H9 (cell line): ENCODE measurements at regions not wholly inside any gene's neighbourhood (a gene's known extent, or its start where the extent isn't known, plus 50 kb on each side); places are given as distances from the start of the nearest gene placed in this dataset.

ENCODE experiments used
- DNase-seq: peaks from one replicate; pipeline ENCODE4 v3.0.0-alpha.2; 2017
- H2AFZ ChIP-seq: one replicate; pipeline ENCODE4 v1.6.1; 2013; ENCODE audit warnings: mild to moderate bottlenecking, low read length, control low read depth, moderate library complexity
- H2AK5ac ChIP-seq: 2 replicates; pipeline ENCODE4 v1.6.1; 2013; ENCODE audit warnings: low read length, control low read depth, mixed read lengths; ENCODE audit not compliant: insufficient read length
- H2BK120ac ChIP-seq: one replicate; pipeline ENCODE4 v1.6.1; 2013; ENCODE audit warnings: low read depth, mild to moderate bottlenecking, low read length, control low read depth, inconsistent platforms; ENCODE audit not compliant: poor library complexity, severe bottlenecking
- H2BK12ac ChIP-seq: 2 replicates; pipeline ENCODE4 v1.6.1; 2013; ENCODE audit warnings: low read length, control low read depth, mixed read lengths, low read depth; ENCODE audit not compliant: insufficient read length
- H2BK15ac ChIP-seq: 2 replicates; pipeline ENCODE4 v1.6.1; 2013; ENCODE audit warnings: low read depth, low read length, control low read depth
- H2BK20ac ChIP-seq: one replicate; pipeline ENCODE4 v1.6.1; 2013; ENCODE audit warnings: low read depth, mild to moderate bottlenecking, low read length, control low read depth, inconsistent platforms; ENCODE audit not compliant: poor library complexity, severe bottlenecking
- H2BK5ac ChIP-seq: 2 replicates; pipeline ENCODE4 v1.6.1; 2013; ENCODE audit warnings: low read length, control low read depth, mixed read lengths; ENCODE audit not compliant: insufficient read length
- H3K14ac ChIP-seq: 2 replicates; pipeline ENCODE4 v1.6.1; 2013; ENCODE audit warnings: low read length, control low read depth; ENCODE audit not compliant: insufficient read depth
- H3K18ac ChIP-seq: 2 replicates; pipeline ENCODE4 v1.6.1; 2013; ENCODE audit warnings: low read depth, mild to moderate bottlenecking, mixed read lengths, low read length, control low read depth; ENCODE audit not compliant: insufficient read length
- H3K23ac ChIP-seq: 2 replicates; pipeline ENCODE4 v1.6.1; 2013; ENCODE audit warnings: low read length, control low read depth, mixed read lengths, low read depth; ENCODE audit not compliant: insufficient read length
- H3K23me2 ChIP-seq: 2 replicates; pipeline ENCODE4 v1.6.1; 2013; ENCODE audit warnings: low read depth, mild to moderate bottlenecking, mixed read lengths, low read length, control low read depth; ENCODE audit not compliant: insufficient read length, poor library complexity, severe bottlenecking
- H3K27ac ChIP-seq: 2 replicates; pipeline ENCODE4 v1.5.1; 2013; ENCODE audit warnings: low read length, control low read depth, mixed read lengths, low read depth; ENCODE audit not compliant: insufficient read length
- H3K27me3 ChIP-seq: 2 replicates; pipeline ENCODE4 v1.6.1; 2013; ENCODE audit warnings: low read length, control low read depth, inconsistent platforms; ENCODE audit not compliant: insufficient read depth
- H3K4ac ChIP-seq: 2 replicates; pipeline ENCODE4 v1.6.1; 2013; ENCODE audit warnings: low read depth, mild to moderate bottlenecking, control low read depth, inconsistent platforms, low read length, moderate library complexity
- H3K4me1 ChIP-seq: 2 replicates; pipeline ENCODE4 v1.6.1; 2013; ENCODE audit warnings: low read length, control low read depth, inconsistent platforms; ENCODE audit not compliant: insufficient read depth
- H3K4me2 ChIP-seq: 2 replicates; pipeline ENCODE4 v1.6.1; 2013; ENCODE audit warnings: low read length, control low read depth, mixed read lengths; ENCODE audit not compliant: insufficient read length, insufficient read depth
- H3K56ac ChIP-seq: 2 replicates; pipeline ENCODE4 v1.6.1; 2013; ENCODE audit warnings: low read depth, mild to moderate bottlenecking, mixed read lengths, low read length, control low read depth; ENCODE audit not compliant: insufficient read length
- H3K79me1 ChIP-seq: 2 replicates; pipeline ENCODE4 v1.6.1; 2013; ENCODE audit warnings: low read depth, mild to moderate bottlenecking, moderate library complexity, low read length, control low read depth, inconsistent platforms; ENCODE audit not compliant: insufficient read depth, poor library complexity, severe bottlenecking
- H3K79me2 ChIP-seq: 2 replicates; pipeline ENCODE4 v1.6.1; 2013; ENCODE audit warnings: low read length, control low read depth, inconsistent platforms; ENCODE audit not compliant: insufficient read depth
- H3K9ac ChIP-seq: 2 replicates; pipeline ENCODE4 v1.6.1; 2013; ENCODE audit warnings: low read length, control low read depth, mixed read lengths; ENCODE audit not compliant: insufficient read length; ENCODE audit errors: extremely low read depth
- H3K9me3 ChIP-seq: one replicate; pipeline ENCODE4 v1.6.1; 2013; ENCODE audit warnings: low read depth, low read length, inconsistent platforms; ENCODE audit not compliant: control insufficient read depth
- H3T11ph ChIP-seq: one replicate; pipeline ENCODE4 v1.6.1; 2013; ENCODE audit warnings: mild to moderate bottlenecking, low read length, control low read depth, inconsistent platforms
- H4K20me1 ChIP-seq: one replicate; pipeline ENCODE4 v1.6.1; 2013; ENCODE audit not compliant: control insufficient read depth, insufficient read length, insufficient read depth
- H4K5ac ChIP-seq: 2 replicates; pipeline ENCODE4 v1.6.1; 2013; ENCODE audit warnings: low read depth, mild to moderate bottlenecking, mixed read lengths, low read length, control low read depth; ENCODE audit not compliant: insufficient read length
- H4K8ac ChIP-seq: replicated peaks from 2 replicates; pipeline ENCODE4 v1.6.1; 2013; ENCODE audit warnings: low read length, control low read depth, mixed read lengths, low read depth; ENCODE audit not compliant: insufficient read length
- H4K91ac ChIP-seq: 2 replicates; pipeline ENCODE4 v1.6.1; 2013; ENCODE audit warnings: low read depth, mild to moderate bottlenecking, moderate library complexity, mixed read lengths, low read length, control low read depth; ENCODE audit not compliant: insufficient read length
- H3K27ac Mint-ChIP-seq, 3 experiments: 2 replicates in 2 of 3; 3 replicates in 1 of 3; pipeline ENCODE4 v1.8.0; 2020 to 2021; ENCODE audit warnings: mixed read lengths in 3 of 3, mild to moderate bottlenecking in 1 of 3, moderate library complexity in 1 of 3
- H3K27me3 Mint-ChIP-seq: 2 replicates; pipeline ENCODE4 v1.8.0; 2021; ENCODE audit warnings: low read depth, mild to moderate bottlenecking, moderate library complexity, mixed read lengths
- H3K36me3 Mint-ChIP-seq, 3 experiments: 2 replicates in 2 of 3; 3 replicates in 1 of 3; pipeline ENCODE4 v1.8.0; 2020 to 2021; ENCODE audit warnings: low read depth in 3 of 3, mixed read lengths in 3 of 3; ENCODE audit not compliant: insufficient read depth in 1 of 3
- H3K4me1 Mint-ChIP-seq, 2 experiments: 2 replicates each; pipeline ENCODE4 v1.8.0; 2020; ENCODE audit warnings: mixed read lengths in 2 of 2
- H3K4me3 Mint-ChIP-seq, 2 experiments: 2 replicates in 1 of 2; 3 replicates in 1 of 2; pipeline ENCODE4 v1.8.0; 2020 to 2021; ENCODE audit warnings: mild to moderate bottlenecking in 2 of 2, mixed read lengths in 2 of 2, moderate library complexity in 1 of 2
- H3K9me3 Mint-ChIP-seq, 2 experiments: 2 replicates in 1 of 2; 3 replicates in 1 of 2; pipeline ENCODE4 v1.8.0; 2020; ENCODE audit warnings: mild to moderate bottlenecking in 2 of 2, mixed read lengths in 2 of 2, moderate library complexity in 1 of 2
- WGBS: extraction: QIAGEN DNeasy Blood & Tissue Kit; methylation state at CpG from one replicate; pipeline ENCODE4 v1.1.7; 2013; ENCODE audit warnings: missing lambda C conversion rate, low lambda C conversion rate, mixed read lengths; ENCODE audit not compliant: insufficient read length; ENCODE audit errors: extremely low coverage; 5-methylcytosine and 5-hydroxymethylcytosine counted together
- TF ChIP-seq, protein P1 (sequence below): fragments of 200-600 bp; sonication (generic); conservative IDR thresholded peaks from 3 replicates; pipeline ENCODE4 v1.8.0; 2021; ENCODE audit warnings: antibody characterized with exemption, mild to moderate bottlenecking

DNA sequence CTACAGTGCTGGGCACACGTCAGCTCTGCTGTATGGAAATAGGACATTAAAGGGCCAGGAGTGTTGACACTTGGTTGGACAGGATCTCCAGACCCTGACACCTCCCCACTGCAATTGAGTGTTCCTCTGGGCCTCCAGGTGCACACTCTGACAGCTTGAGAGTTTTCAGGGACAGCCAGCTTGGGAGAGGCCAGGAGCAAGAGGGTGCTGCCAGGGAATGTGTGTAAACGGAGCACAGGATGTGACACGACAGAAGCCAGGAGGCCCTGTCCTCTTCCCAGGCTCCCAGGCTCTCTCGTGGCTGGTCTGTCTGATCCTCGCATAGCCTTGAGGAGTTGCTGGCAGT is 318.1 kb upstream of the HS6ST1 start:
- H2AK5ac ChIP-seq = no peak overlapping the region
- no peak overlapping the region for H4K8ac ChIP-seq
- no peak overlapping the region for H4K5ac ChIP-seq
- H3K4me1 Mint-ChIP-seq = peaks cover 61 to 68% of the 10 kb centered on the region in 2 experiments
- H3K9ac ChIP-seq = no peak overlapping the region
- no peak overlapping the region for H3K18ac ChIP-seq
- peak overlapping the region in 1 of 3 experiments; percentile 21; a peak in 2 of 7 replicates for H3K27ac Mint-ChIP-seq
- no peaks in the 10 kb centered on the region for H3K9me3 ChIP-seq
- TF ChIP-seq, protein P1, sequence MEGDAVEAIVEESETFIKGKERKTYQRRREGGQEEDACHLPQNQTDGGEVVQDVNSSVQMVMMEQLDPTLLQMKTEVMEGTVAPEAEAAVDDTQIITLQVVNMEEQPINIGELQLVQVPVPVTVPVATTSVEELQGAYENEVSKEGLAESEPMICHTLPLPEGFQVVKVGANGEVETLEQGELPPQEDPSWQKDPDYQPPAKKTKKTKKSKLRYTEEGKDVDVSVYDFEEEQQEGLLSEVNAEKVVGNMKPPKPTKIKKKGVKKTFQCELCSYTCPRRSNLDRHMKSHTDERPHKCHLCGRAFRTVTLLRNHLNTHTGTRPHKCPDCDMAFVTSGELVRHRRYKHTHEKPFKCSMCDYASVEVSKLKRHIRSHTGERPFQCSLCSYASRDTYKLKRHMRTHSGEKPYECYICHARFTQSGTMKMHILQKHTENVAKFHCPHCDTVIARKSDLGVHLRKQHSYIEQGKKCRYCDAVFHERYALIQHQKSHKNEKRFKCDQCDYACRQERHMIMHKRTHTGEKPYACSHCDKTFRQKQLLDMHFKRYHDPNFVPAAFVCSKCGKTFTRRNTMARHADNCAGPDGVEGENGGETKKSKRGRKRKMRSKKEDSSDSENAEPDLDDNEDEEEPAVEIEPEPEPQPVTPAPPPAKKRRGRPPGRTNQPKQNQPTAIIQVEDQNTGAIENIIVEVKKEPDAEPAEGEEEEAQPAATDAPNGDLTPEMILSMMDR = no peak
- no peak overlapping the region for H3K27ac ChIP-seq
- H3K4ac ChIP-seq = peak overlapping the region; percentile 65; the same call in 1 of the 2 replicates
- no peaks in the 10 kb centered on the region for H3K79me1 ChIP-seq
- H3K27me3 Mint-ChIP-seq = peaks cover 3% of the 10 kb centered on the region
- H3K4me2 ChIP-seq = no peak overlapping the region
- peak overlapping the region; percentile 55 for H2BK12ac ChIP-seq
- no peak overlapping the region for H3T11ph ChIP-seq
- no peak overlapping the region for H2BK120ac ChIP-seq
- no peaks in the 10 kb centered on the region for H3K9me3 Mint-ChIP-seq
- no peaks in the 10 kb centered on the region for H3K23me2 ChIP-seq
- WGBS = no CpG with 5 or more reads among the region's 5 CpGs
- H2BK5ac ChIP-seq = no peak overlapping the region
- H3K56ac ChIP-seq = no peak overlapping the region
- no peak overlapping the region for H3K4me3 Mint-ChIP-seq
- H2BK15ac ChIP-seq = peak overlapping the region; percentile 91; the same call in 1 of the 2 replicates
- H3K4me1 ChIP-seq = peaks cover 11% of the 10 kb centered on the region
- peak; percentile 28 for DNase-seq
- no peaks in the 10 kb centered on the region for H3K27me3 ChIP-seq
- no peak overlapping the region for H3K14ac ChIP-seq
- no peaks in the 10 kb centered on the region for H3K79me2 ChIP-seq
- peak overlapping the region; percentile 72 for H4K91ac ChIP-seq
- no peak overlapping the region for H2AFZ ChIP-seq
- no peak overlapping the region for H2BK20ac ChIP-seq
- no peaks in the 10 kb centered on the region; a peak in 1 of 7 replicates for H3K36me3 Mint-ChIP-seq
- H3K23ac ChIP-seq = no peak overlapping the region
- no peaks in the 10 kb centered on the region for H4K20me1 ChIP-seq
